ENCODE measurements at regions not wholly inside any gene's neighbourhood (a gene's known extent, or its start where the extent isn't known, plus 50 kb on each side); places are given as distances from the start of the nearest gene placed in this dataset.
A peak's percentile ranks its signal among the peaks of the same experiment; 100 is the strongest.

DNA sequence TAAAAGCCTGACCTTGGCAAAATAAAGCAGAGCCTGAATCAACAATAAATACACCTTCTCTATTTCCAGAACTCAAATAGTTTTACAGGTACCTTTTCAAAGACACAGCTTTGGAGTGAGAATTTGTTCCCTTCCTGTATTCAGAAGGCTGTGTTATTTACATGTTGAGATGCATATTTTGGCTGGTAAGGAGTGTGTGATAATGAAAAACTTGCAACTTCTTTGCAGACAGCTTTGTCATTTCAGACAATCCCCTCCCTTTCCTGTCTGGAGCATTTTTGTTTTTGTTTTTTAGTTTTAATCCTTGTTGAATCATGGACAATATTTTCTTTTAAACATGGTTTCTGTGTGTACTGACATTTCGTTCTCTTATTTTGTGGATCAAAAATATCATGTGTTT is 493.8 kb downstream of the FAT4 start:
- no peak for DNase-seq (ENCODE audit: low spot score)

DNA sequence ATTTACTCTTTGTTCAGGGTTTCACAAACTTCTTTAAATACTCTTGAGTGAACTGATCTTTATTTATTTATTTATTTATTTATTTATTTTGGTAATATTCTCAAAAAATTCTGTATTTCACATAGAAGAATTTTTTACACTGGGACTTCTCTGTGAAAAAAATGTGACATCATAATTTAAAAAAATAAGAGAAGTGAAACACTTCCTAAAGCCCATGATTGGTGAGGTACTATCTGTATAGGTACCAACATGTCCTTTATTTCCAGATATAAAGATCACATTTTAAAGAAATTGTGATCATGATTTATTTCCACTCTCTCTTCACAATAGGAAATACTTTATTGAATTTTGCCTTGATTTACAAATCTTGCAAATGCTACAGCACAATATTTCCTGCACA is 497.1 kb downstream of the FAT4 start:
- no peak for DNase-seq (ENCODE audit: low spot score)

DNA sequence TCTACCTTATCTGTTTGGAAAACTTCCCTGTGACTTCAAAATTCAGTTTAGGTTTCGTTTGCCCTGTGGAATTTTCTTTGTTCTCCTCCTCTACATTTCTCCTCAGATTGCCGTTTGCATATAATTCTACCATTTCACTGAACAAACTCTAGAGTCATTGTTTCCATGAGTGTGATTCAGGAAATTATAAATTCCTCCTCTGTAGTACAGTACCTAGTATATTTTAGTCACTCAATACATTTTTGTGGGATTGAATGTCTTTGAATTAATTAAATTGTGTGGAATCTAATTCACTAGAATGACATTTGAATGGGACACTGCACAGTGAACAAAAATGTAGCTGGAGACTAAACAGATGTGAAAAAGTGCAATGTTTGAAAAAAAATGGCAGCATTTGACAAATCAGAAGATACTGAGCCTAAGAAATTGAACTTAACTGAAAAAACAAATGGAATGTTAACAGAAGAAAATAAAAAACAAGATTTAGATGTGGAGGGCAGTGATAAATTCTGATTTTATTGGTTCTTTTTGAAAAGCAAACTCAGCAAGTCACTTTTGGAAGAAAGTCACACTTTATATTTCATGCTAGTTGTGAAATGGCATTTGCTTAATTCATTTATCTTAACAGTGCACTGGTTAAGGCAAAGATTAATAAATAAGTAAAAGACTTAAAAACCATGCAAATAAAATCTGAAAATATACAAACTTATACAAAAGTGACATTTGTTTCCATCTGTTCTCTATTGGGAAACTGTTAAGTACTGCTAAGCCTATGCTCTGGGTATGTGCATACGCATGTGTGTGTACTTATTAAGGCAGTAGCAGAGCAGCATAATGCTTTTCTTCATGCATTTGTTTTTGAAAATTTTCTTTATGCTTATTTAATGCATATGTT is 512.3 kb downstream of the FAT4 start:
- DNase-seq (ENCODE audit: low spot score): no peak

DNA sequence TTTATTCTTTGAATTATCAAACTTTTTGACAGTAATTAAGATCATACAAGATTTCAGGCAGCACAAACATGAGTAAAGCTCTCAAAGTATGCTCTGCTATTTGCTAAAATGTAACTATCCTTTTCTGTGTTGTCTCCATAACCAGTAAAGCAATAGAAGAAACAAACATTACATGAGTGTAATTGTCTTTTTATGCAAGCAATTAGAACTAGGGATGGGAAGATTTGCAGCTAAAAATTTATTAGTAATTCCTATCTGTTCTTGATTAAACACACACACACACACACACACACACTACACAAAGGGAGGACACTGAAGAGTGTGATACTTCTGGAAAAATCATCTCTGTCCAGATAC is 512.9 kb downstream of the FAT4 start:
- DNase-seq (ENCODE audit: low spot score): no peak

DNA sequence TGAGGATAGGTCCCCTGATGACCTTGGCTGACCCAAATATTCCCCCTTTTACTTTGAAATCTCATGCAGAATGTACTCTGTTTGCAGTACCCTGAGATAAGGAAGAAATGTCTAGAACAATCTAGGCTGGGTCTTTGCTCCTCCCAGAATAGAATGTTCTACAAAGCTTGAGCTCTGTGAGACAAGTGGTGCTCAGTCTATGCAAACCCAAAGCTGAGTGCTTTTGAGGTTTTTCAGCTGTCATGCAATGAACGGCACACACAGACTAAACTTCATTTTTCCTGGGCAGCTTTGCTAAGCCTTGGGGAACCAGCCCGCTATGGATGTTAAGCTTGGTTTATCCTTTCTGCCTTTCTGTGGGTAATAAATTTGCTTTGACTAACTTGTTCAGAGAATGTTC is 513.6 kb downstream of the FAT4 start:
- no peak for DNase-seq (ENCODE audit: low spot score)

DNA sequence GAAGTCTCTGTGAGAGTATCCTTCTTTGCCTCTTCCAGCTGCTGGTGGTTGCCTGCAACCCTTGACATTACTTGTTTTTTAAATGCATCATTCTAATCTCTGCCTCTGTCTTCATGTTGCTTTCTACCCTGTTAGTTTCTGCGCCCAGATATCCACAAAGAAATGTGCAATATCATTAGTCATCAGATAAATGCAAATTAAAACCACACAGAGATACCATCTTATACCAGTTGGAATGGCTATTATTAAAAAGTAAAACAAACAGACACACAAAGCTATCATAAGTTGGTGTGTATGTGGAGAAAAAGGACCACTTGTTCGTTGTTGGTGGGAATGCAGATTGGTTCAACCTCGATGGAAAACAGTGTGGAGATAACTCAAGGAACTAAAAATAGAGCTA is 517.4 kb downstream of the FAT4 start:
- no peak for DNase-seq (ENCODE audit: low spot score)

DNA sequence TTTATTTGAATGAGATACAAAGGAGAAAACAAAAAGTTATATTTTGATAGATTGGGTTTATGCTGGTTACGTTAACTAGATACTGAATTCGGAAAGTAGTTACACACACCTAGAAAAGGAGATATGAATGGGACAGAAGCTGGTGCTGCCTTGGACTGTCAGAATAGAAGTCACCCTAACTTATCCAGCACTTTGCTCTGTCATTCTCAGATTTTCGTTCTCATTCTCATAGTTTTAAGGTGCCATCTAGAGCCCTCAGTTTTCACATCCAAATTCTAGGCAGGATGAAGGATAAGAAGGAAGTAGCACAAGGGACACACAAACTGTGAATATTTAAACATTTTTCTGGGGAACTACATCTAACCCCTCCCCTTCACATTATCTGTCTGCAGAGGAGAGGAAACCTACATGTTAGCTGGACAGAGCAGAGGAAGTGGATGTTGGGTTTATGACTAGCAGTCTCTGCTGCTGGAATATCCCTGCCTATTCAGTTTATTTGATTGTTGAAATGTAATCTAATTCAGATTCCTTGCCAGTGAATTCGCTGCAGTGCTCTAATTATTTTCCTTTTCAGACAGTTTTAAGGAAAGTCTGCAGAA is 521.9 kb downstream of the FAT4 start:
- peak; percentile 6 for DNase-seq (ENCODE audit: low spot score)

DNA sequence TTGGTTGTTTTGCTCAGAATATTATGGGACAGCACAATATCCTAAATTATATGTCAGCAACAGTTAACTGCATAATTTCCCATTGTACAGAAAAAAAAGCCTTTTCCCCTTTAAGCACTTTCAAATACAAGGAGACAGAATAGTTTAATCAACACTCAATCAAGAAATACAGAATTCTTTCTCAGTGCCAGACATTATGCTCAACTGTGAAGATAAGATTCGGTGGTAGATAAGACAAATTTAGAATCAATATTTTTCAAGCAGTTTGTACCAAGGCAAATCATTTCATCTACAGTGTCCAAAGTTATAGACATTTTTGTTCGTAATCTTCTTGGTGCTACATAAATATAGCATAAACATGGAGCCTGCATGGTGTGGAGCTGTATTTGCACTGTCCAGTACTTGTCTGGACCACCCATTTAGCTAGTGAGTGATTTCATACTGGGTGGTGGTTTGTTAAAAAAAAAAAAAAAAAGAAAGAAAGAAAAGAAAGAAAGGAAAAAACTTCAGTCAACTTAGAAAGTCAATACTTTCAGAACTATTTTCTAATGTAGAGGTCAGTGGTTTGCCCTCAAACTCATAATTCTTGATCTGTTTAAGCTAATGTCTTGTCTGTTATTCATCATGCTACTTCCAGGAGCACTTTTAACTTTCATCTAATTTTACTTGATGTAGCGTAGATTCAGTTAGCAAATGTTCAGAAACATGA is 522.9 kb downstream of the FAT4 start:
- no peak for DNase-seq (ENCODE audit: low spot score)

DNA sequence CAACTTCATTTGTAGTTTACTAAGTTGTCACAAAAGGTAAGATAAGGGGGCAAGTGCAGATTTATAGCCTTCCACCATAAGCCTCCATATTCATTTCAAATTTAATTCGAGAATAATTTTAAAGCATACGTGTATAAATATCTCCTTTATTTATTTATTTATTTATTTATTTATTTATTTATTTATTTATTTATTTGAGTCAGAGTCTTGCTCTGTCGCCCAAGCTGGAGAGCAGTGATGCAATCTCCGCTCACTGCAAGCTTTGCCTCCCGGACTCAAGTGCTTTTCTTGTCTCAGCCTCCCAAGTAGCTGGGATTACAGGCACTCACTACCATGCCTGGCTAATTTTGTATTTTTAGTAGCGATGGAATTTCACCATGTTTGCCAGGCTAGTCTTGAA is 523.4 kb downstream of the FAT4 start:
- DNase-seq (ENCODE audit: low spot score): no peak

DNA sequence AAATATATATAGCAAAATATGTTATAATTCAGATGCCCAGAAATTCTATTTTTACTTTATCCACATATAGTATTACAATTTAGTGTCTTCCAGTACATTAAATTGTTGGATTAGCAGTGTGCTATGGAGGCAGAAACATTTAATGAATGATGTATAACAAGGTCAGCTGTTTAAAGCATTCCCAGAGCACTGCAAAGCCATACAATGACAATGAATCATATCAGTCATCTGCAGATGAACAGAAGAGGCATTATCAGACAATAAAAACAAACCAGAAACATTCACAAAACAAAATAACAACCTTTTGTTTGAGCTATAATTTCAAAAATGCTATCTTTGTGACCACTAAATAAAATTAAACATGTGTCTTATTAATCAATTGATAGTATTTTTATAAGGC is 524.2 kb downstream of the FAT4 start:
- peak; percentile 25 for DNase-seq (ENCODE audit: low spot score)

DNA sequence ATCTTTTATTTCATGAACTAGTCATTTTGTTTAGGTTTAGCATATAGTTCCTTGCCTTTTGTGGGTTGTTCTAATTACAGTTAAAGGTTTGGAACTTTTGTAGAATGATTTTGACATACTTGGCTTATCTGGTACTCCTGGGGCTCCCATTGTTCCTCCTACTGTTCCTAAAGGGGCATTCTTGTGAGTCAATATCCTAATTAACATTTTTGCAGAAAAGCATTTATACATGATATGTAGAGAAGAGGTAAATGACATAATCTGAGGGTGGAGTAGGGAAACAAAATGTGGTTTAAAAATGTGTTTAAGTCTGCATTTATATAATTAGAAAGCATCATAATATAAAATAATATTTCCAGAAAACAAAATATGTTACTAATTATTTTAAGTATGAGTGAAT is 529.2 kb downstream of the FAT4 start:
- no peak for DNase-seq (ENCODE audit: low spot score)

DNA sequence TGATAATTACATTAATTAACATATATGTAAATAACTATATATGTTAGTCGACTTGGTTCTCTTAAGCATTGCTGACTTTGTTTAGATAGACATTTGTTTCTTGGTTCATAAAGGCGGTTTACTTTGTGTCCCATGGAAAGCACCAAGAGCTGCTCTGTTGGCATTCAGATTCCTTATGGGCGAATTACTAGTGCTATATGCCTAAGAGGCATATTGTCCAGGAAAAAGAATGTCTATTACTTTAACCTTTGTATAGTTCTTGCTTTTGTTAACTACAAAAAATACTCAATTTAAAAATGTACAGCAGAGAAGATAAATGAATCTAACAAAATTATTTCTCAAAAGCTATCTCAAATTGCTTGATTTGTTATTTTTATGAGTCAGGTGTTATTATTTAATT is 532.8 kb downstream of the FAT4 start:
- no peak for DNase-seq (ENCODE audit: low spot score)

DNA sequence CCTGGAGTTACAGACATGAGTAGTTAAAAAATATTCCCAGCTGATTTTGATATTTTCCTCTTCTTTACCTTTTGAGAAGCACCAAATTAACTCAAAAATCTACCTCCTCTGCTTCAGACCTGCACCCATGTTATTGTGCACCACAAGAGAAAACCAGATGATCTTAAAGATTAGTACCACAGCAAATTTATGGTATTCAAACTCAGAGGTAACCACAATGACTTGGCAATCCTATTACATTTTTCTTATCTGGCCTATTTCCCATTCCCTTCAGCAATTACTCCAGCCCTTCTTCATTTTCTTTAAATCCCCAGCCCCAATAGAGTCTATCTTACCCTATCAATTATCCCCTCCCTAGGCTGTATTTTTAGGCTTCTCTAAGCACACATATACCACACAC is 535.1 kb downstream of the FAT4 start:
- no peak for DNase-seq (ENCODE audit: low spot score)

DNA sequence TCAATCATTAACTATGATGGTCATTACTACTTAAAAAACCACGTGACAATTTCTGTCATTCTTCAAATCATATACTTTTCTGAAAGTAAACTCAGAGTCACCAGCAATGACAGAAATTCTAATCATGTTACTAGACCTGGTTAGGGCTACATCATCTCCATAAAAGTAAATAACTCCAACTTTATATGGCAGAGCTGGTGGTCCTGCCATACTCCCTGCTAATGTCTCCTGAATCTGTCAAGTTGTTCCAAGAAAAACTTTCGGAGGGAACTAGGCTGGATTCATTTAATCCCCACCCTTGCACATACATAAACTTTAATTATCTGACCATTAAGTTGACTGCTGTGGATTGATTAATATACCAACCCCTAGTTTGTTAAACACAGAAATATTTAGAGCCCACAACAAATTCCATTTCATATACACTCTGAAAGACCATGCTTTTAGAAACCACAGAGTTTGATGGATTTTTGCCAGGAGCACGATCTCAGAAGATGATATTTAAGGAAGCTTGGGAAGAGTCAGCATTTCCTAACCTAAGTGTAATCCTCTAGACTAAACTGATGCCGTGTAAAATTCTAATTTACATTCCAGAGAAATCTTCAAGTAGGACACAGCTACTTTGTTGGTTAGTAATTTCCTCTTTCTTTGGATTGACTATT is 577.0 kb downstream of the FAT4 start:
- DNase-seq (ENCODE audit: low spot score): no peak

DNA sequence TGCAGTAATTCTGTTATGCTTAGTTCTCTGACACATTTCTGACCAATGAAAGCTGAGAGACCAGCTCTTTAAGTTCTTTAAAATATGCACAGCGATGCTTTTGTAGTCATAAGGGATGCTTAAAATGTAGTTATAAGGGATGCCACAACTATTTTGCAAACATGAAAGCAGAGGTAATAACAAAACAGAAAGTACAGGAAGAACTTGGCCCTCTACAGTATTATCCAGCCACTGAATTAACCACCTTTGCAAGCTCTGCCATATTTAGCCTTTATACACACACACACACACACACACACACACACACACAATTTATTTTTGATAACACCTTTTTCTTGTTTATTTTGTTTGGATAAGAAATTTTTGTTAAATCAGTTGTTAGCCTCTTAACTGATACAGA is 590.0 kb downstream of the FAT4 start:
- no peak for DNase-seq (ENCODE audit: low spot score)

DNA sequence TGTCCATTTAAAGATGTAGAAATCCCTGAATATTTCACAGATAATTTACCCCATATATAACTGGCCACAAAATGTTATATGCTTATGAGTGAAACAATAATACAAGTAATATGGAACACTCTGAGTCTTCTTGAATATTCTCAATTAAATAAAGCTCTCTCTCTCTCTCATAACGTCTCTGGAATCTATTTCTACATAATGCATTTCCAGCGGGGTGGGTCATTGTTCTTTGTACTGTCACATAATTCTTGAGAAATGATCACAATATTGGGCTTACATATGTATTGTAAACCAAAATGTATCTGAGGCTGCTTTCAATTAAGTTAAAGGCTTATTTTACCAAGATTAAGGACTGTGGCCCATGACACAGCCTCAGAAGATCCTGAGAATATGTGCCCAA is 596.3 kb downstream of the FAT4 start:
- no peak for DNase-seq (ENCODE audit: low spot score)

DNA sequence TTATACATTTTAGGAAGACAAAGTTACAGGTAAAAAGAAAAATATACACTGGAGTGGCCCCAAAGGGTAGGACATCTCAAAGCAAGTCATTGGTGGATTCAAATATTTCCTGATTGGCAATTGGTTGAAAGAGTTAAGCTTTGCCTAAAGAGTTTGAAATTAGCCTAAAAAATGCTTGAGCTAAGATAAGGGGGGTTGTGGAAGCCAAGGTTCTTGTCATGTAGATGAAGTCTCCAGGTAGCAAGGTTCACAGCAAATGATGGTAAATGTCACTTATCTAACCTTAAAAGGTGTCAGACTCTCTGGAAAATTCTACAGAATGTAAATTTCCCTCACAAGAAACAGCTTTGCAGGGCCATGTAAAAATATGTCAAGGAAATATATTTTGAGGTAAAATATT is 596.7 kb downstream of the FAT4 start:
- no peak for DNase-seq (ENCODE audit: low spot score)

DNA sequence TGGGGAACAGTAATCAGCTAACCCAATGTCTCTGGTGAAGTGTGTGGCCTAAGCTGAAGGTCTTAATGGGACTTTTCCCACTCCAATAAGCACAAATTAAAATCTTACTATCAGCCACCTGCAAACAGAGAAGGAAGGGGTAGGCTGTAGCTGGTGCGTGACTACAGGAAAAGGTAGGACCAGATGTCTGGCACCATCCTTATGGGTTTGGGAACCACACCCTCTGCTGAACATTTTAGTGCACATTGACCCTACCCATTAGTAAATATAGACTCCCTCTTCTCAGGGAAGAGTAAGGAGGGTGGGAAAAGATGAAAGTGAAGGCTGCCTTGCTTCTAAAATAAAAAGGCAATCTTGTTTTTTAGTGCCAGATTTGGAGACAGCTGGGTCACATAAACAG is 602.8 kb downstream of the FAT4 start:
- no peak for DNase-seq (ENCODE audit: low spot score)

DNA sequence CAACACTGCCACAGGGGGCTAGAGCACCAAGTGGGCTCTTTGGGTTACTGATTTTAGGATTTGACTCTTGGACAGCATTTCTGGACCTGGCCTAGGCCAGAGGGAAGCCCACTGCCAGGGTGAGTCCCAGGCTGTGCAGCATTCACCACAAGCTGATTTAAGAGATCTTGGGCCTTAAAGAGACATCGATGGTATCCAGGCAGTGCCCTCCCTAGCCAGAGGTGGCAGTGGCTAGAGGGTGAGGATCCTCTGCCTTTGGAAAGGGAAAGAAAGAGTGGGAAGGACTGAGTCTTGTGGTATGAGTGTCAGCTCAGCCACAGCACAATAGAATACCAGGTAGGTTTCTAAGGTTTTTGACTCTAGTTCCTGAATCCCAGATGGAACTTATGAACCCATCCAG is 613.9 kb downstream of the FAT4 start:
- DNase-seq (ENCODE audit: low spot score): no peak

DNA sequence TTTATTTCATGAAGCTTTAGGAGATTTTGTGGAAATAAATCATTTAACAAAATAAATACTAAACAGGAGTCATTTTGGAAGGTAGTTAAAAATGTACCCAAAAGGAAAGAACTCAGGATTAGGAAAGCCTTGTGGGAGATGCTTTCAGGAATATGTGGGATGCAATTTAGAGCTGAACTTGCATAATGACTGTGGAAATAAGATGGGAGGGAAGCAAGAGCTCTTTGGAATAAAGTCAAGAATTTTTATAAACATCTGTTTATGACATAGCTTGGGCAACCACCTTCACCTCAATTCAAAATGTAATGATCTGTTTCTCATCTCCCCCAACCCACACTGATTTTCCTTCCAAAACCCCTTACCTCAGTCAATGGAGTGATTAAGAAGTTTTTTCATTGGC is 623.8 kb downstream of the FAT4 start:
- DNase-seq (ENCODE audit: low spot score): no peak

DNA sequence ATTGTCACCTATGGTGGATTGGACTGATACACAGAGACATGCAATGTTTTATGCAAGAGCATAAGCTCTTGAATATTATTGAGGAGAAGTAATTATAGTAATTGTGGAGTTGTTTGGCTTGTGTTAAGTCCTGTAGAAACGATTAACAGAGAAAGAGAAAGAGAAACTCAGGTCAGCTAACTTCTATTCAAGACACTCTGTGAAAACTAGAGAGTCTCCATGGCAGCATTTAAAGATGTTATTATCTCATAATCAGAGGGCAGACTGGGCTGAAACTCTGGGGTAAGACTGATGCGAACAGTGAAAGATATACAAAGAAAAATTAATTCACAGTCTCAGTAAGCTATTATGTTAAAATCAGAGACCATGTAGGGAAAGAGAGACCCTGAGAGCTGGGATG is 625.7 kb downstream of the FAT4 start:
- DNase-seq (ENCODE audit: low spot score): no peak

DNA sequence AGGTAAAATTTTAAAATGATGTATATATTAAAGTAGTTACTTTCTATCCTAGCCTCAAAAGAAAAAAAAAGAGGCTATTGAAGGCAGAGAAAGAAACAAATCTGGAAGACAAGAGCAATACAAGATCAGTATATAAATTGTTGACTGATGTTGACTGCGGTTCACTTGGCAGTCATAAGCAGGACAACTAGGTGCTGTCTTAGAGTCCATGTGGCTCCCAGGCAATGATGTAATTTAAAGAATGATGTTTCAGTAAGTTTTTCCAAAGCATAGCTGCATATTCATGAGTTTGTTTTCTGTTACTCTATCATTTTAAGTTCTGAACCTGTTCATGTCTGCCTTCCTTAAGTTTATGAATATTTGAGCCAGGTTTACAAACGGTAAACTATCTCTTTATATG is 630.2 kb downstream of the FAT4 start:
- DNase-seq (ENCODE audit: low spot score): no peak

DNA sequence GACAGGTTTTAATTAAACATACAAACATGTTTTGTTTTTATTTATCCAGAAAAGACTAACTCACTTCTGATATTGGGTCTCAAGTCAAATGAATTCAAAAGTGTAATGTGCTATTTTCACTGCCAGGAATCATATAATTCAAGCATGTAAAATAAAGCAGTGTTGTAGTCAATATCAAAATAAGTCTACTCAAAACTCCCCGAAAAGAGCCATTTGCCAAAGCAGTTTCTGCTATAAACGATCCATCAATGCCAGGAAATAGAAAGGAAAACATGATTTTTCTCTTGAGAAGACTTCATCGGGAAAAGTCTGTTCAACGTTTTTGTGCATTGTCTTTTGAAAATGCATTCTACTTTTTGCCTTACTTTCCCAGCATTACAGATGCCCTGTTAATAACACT is 633.3 kb downstream of the FAT4 start:
- DNase-seq (ENCODE audit: low spot score): no peak
